ENCODE measurements at regions not wholly inside any gene's neighbourhood (a gene's known extent, or its start where the extent isn't known, plus 50 kb on each side); places are given as distances from the start of the nearest gene placed in this dataset.

- TF ChIP-seq CTCF (IDR thresholded peaks at IDR 0.05) (no peak), ZFX (IDR thresholded peaks at IDR 0.05; ENCODE audit: borderline replicate concordance) (no peak)
These were observed 53.4 kb upstream of the PMEPA1 start for GRCh38 chr20:57763235-57763595.

Data from 22Rv1 (cell line).